GM23248 (cell line): ENCODE measurements at regions not wholly inside any gene's neighbourhood (a gene's known extent, or its start where the extent isn't known, plus 50 kb on each side); places are given as distances from the start of the nearest gene placed in this dataset.

Experiments
- EZH2 ChIP-seq: fragments of 200-600 bp; sonication (generic); IDR thresholded peaks from 2 replicates; pipeline ENCODE4 v1.6.1; 2018; ENCODE audit warnings: antibody characterized with exemption, mild to moderate bottlenecking; ENCODE audit not compliant: insufficient read depth, poor library complexity, severe bottlenecking
- EZH2phosphoT487 ChIP-seq: fragments of 200-600 bp; sonication (generic); IDR thresholded peaks from 2 replicates; pipeline ENCODE4 v1.6.1; 2018; ENCODE audit warnings: antibody characterized with exemption, moderate library complexity, mild to moderate bottlenecking, low read depth; ENCODE audit not compliant: insufficient read depth

GRCh38 chr5:29148581-29148980, 2044.9 kb upstream of the CDH6 start:
- TF ChIP-seq EZH2 = no peak
- TF ChIP-seq EZH2phosphoT487 = no peak
